ENCODE measurements at regions not wholly inside any gene's neighbourhood (a gene's known extent, or its start where the extent isn't known, plus 50 kb on each side); places are given as distances from the start of the nearest gene placed in this dataset.

- TF ChIP-seq CTCF (IDR thresholded peaks at IDR 0.05 in 8 of 11, conservative IDR thresholded peaks at IDR 0.05 in 3 of 11): no peak
- TF ChIP-seq POLR2AphosphoS5 (IDR thresholded peaks at IDR 0.05): no peak
- TF ChIP-seq POLR2A (IDR thresholded peaks at IDR 0.05): no peak
Observed at GRCh38 chr3:67860429-67860828, 206.0 kb upstream of the SUCLG2 start.
